Neural progenitor cell (in vitro differentiated cells): ENCODE measurements at regions not wholly inside any gene's neighbourhood (a gene's known extent, or its start where the extent isn't known, plus 50 kb on each side); places are given as distances from the start of the nearest gene placed in this dataset.

Experiments used
- DNase-seq: peaks from one replicate; pipeline ENCODE4 v3.0.0-alpha.2; 2016; ENCODE audit warnings: low spot score
- H2AFZ ChIP-seq: fragments of 200-600 bp; sonication (generic); replicated peaks from 2 replicates; pipeline ENCODE4 v1.6.1; 2016; ENCODE audit warnings: antibody characterized with exemption
- H3F3A ChIP-seq: fragments of 200-600 bp; sonication (generic); 2 replicates; pipeline ENCODE4 v1.6.1; 2016; ENCODE audit warnings: antibody characterized with exemption, low read depth
- H3K27ac ChIP-seq: fragments of 200-600 bp; sonication (generic); 2 replicates; pipeline ENCODE4 v1.5.1; 2016; ENCODE audit warnings: mild to moderate bottlenecking
- H3K27me3 ChIP-seq: fragments of 200-600 bp; sonication (generic); 2 replicates; pipeline ENCODE4 v1.6.1; 2016; ENCODE audit warnings: mild to moderate bottlenecking, moderate library complexity
- H3K36me3 ChIP-seq: fragments of 200-600 bp; sonication (generic); 2 replicates; pipeline ENCODE4 v1.5.1; 2016
- H3K4me1 ChIP-seq: fragments of 200-600 bp; sonication (generic); 2 replicates; pipeline ENCODE4 v1.6.1; 2016; ENCODE audit warnings: mixed run types
- H3K4me2 ChIP-seq: fragments of 200-600 bp; sonication (generic); 2 replicates; pipeline ENCODE4 v1.6.1; 2016
- H3K4me3 ChIP-seq: fragments of 200-600 bp; sonication (generic); 2 replicates; pipeline ENCODE4 v1.5.1; 2016
- H3K79me2 ChIP-seq: fragments of 200-600 bp; sonication (generic); 2 replicates; pipeline ENCODE4 v1.6.1; 2016; ENCODE audit warnings: low read depth
- H3K9ac ChIP-seq: fragments of 200-600 bp; sonication (generic); 2 replicates; pipeline ENCODE4 v1.6.1; 2016
- H3K9me3 ChIP-seq: fragments of 200-600 bp; sonication (generic); 2 replicates; pipeline ENCODE4 v1.5.1; 2016; ENCODE audit warnings: low read depth
- H4K20me1 ChIP-seq: fragments of 200-600 bp; sonication (generic); 2 replicates; pipeline ENCODE4 v1.6.1; 2016; ENCODE audit warnings: low read depth
- H3K27ac Mint-ChIP-seq: 3 replicates; pipeline ENCODE4 v1.8.0; 2021; ENCODE audit warnings: mixed read lengths
- H3K27me3 Mint-ChIP-seq: 2 replicates; pipeline ENCODE4 v1.8.0; 2022; ENCODE audit warnings: low read depth, mild to moderate bottlenecking, inconsistent platforms, moderate library complexity, mixed read lengths; ENCODE audit not compliant: insufficient read depth
- H3K36me3 Mint-ChIP-seq: 3 replicates; pipeline ENCODE4 v1.8.0; 2021; ENCODE audit warnings: mixed read lengths
- H3K4me1 Mint-ChIP-seq: 3 replicates; pipeline ENCODE4 v1.8.0; 2021; ENCODE audit warnings: mixed read lengths
- H3K4me3 Mint-ChIP-seq: 3 replicates; pipeline ENCODE4 v1.8.0; 2021; ENCODE audit warnings: mild to moderate bottlenecking, moderate library complexity, mixed read lengths
- H3K9me3 Mint-ChIP-seq: 3 replicates; pipeline ENCODE4 v1.8.0; 2020; ENCODE audit warnings: mixed read lengths
- EZH2 ChIP-seq: fragments of 200-600 bp; sonication (generic); IDR thresholded peaks from 2 replicates; pipeline ENCODE4 v1.6.1; 2017; ENCODE audit warnings: antibody characterized with exemption, mild to moderate bottlenecking, moderate library complexity
- EZH2phosphoT487 ChIP-seq: fragments of 200-600 bp; sonication (generic); IDR thresholded peaks from 2 replicates; pipeline ENCODE4 v1.6.1; 2017; ENCODE audit warnings: antibody characterized with exemption
- TF ChIP-seq, protein P1 (sequence below): fragments of 200-600 bp; sonication (generic); IDR thresholded peaks from 2 replicates; pipeline ENCODE4 v1.5.1; 2017; ENCODE audit warnings: antibody characterized with exemption, mild to moderate bottlenecking

DNA sequence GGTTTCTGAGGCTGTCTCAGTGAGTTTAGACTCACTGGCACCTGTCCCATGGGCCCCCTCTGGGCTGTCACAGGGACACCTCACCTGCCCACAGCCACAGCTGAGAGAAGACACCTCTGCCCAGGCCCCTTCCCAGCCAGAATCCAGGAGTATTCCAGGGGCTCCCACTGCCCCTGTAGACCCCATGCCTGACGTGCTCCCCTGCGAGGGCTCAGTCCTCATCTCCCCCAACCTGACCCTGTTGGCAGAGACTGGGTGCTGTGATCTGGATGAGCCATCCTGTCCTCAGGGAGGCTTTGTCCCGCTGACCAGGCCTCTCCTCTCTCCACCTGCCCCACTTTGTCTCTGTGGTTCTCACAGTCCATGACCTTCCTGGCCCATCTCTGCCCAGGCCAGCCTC is 89.4 kb downstream of the DHRS2 start:
- no peaks in the 10 kb centered on the region for H4K20me1 ChIP-seq

DNA sequence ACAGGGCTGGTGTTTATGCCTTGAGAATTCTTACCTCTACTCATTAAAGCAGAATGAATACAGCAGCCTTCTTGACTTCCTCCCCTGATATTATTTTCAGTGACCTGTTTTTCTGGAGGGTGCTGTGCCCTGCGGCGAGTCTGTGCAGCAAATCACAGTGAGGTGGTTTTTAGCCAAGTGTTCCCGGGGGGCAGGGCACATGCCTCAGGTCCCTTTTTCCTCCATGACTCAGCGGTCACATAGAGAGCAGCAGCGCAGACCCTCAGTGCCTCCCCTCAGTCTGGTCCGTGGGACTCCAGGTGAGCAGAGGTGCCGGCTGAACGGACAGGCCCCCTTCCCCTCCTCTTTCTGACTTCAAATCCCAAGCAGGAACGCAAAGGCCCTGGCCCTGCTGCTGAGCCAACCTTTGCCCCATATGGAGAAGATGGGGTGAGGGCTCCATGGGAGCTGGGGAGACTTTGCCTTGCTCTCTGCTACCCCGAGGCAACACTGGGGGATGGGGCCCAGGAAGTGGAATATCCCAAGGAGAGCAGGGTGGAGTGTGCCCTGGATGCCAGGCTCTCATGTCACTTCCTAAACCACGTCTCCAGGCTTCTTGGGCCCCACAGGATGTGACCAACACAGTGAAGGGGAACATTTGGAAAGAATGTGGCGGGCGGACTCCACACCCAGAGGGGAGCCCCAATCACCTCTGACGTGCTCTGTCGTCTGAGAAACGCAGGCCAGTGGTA is 90.0 kb downstream of the DHRS2 start:
- Histone ChIP-seq H4K20me1 (no peaks in the 10 kb centered on the region), H3K4me1 (no peaks in the 10 kb centered on the region), H3K9me3 (no peaks in the 10 kb centered on the region), H3K9ac (no peak overlapping the region), H3K4me2 (no peak overlapping the region), H3K27ac (no peak overlapping the region), H3K4me3 (no peak overlapping the region), H2AFZ (no peak overlapping the region), H3F3A (no peaks in the 10 kb centered on the region), H3K27me3 (no peaks in the 10 kb centered on the region), H3K79me2 (no peaks in the 10 kb centered on the region), H3K36me3 (no peaks in the 10 kb centered on the region)
- H3K4me1 Mint-ChIP-seq, result no peaks in the 10 kb centered on the region
- TF ChIP-seq EZH2phosphoT487 (no peak), EZH2 (no peak)
- TF ChIP-seq, protein P1, sequence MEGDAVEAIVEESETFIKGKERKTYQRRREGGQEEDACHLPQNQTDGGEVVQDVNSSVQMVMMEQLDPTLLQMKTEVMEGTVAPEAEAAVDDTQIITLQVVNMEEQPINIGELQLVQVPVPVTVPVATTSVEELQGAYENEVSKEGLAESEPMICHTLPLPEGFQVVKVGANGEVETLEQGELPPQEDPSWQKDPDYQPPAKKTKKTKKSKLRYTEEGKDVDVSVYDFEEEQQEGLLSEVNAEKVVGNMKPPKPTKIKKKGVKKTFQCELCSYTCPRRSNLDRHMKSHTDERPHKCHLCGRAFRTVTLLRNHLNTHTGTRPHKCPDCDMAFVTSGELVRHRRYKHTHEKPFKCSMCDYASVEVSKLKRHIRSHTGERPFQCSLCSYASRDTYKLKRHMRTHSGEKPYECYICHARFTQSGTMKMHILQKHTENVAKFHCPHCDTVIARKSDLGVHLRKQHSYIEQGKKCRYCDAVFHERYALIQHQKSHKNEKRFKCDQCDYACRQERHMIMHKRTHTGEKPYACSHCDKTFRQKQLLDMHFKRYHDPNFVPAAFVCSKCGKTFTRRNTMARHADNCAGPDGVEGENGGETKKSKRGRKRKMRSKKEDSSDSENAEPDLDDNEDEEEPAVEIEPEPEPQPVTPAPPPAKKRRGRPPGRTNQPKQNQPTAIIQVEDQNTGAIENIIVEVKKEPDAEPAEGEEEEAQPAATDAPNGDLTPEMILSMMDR, result no peak
- no peaks in the 10 kb centered on the region for H3K9me3 Mint-ChIP-seq
- H3K27ac Mint-ChIP-seq, result no peak overlapping the region
- H3K4me3 Mint-ChIP-seq, result no peak overlapping the region
- no peaks in the 10 kb centered on the region for H3K27me3 Mint-ChIP-seq
- DNase-seq, result no peak
- H3K36me3 Mint-ChIP-seq, result no peaks in the 10 kb centered on the region

More for the DNA sequence above, 89.4 kb downstream of the DHRS2 start:
- Histone ChIP-seq H3K4me1 (no peaks in the 10 kb centered on the region), H3K36me3 (no peaks in the 10 kb centered on the region), H3K4me2 (no peak overlapping the region), H3K9me3 (no peaks in the 10 kb centered on the region), H3K4me3 (no peak overlapping the region), H3K9ac (no peak overlapping the region), H3K79me2 (no peaks in the 10 kb centered on the region), H3K27ac (no peak overlapping the region), H3K27me3 (no peaks in the 10 kb centered on the region), H2AFZ (no peak overlapping the region), H3F3A (no peaks in the 10 kb centered on the region)
- H3K9me3 Mint-ChIP-seq, result no peaks in the 10 kb centered on the region
- no peak for TF ChIP-seq EZH2phosphoT487
- no peaks in the 10 kb centered on the region for H3K36me3 Mint-ChIP-seq
- no peak for DNase-seq
- H3K27me3 Mint-ChIP-seq, result no peaks in the 10 kb centered on the region
- H3K4me3 Mint-ChIP-seq, result no peak overlapping the region
- no peak overlapping the region for H3K27ac Mint-ChIP-seq
- no peaks in the 10 kb centered on the region for H3K4me1 Mint-ChIP-seq

DNA sequence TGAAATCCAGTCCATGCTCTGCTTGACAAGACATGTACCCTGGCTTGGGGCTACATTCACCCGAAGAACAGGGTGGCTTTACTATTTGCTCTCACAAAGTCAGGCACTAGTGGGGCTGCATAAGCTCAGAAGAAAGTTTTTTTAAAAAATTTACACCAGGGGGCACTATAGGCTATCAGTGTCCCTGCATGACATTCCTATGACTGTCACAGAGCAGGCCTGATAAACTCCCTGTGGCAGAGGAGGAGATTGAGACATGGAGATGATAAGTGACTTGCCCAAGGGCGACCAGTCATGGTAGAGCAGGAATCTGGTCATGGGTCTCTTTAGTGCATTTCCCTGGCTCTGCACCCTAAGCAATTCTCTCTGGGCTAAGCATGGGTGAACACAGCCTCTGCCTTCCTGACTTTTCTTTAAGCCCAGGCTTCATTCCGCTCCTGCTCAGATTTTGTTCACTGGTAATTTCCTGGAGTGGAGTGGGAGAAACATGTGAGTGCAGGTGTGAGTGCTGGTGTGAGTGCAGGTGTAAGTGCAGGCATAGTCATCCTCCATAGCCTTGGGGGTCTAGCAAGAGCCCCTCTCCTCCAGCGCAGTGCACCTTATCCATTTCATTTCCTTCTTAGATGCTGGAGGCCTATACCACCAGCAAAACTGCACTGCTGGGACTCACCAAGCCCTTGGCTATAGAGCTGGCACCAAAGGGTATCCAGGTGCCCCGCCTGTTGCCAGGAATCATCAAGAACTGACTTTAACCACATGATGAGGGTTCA is 91.6 kb downstream of the DHRS2 start:
- H3K79me2 ChIP-seq, result no peaks in the 10 kb centered on the region
- no peak overlapping the region for H3K27ac ChIP-seq
- no peak overlapping the region for H3K4me2 ChIP-seq
- no peaks in the 10 kb centered on the region for H3K27me3 ChIP-seq
- H3F3A ChIP-seq, result no peaks in the 10 kb centered on the region
- TF ChIP-seq EZH2 (no peak), EZH2phosphoT487 (no peak)
- TF ChIP-seq, protein P1, result peak; percentile 33
- no peaks in the 10 kb centered on the region for H4K20me1 ChIP-seq
- H3K9me3 Mint-ChIP-seq, result no peaks in the 10 kb centered on the region
- H3K4me3 ChIP-seq, result no peak overlapping the region
- H3K36me3 ChIP-seq, result no peaks in the 10 kb centered on the region
- no peaks in the 10 kb centered on the region for H3K4me1 Mint-ChIP-seq
- H3K27ac Mint-ChIP-seq, result no peak overlapping the region
- no peak overlapping the region for H3K9ac ChIP-seq
- H3K4me3 Mint-ChIP-seq, result no peak overlapping the region
- H2AFZ ChIP-seq, result no peak overlapping the region
- H3K27me3 Mint-ChIP-seq, result no peaks in the 10 kb centered on the region
- H3K4me1 ChIP-seq, result no peaks in the 10 kb centered on the region
- H3K9me3 ChIP-seq, result no peaks in the 10 kb centered on the region
- peak; percentile 26 for DNase-seq
- H3K36me3 Mint-ChIP-seq, result no peaks in the 10 kb centered on the region

DNA sequence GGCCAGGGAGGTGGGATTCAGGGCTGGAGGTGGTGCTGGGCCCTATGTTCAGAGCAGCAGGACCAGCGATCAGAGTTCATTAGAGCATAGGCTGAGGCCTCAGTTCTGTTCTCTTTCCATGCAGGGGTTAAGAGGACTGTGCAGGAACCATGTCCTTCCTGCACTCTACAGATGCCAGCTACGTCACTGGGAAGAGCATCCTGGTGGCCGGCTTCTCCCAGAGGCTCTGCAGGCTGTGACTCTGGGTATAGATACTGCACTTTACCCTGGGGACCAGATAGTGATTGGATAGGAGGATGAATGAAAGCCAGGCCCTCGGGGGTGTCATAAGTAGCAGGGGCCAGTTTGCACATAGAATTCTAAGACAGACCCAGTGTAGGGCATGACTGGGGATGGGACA is 92.6 kb downstream of the DHRS2 start:
- Histone ChIP-seq H3K36me3 (no peaks in the 10 kb centered on the region), H3K27me3 (no peaks in the 10 kb centered on the region), H3K4me3 (no peak overlapping the region), H3F3A (no peaks in the 10 kb centered on the region), H3K27ac (no peak overlapping the region), H3K9ac (no peak overlapping the region), H3K4me2 (no peak overlapping the region), H4K20me1 (no peaks in the 10 kb centered on the region), H3K79me2 (no peaks in the 10 kb centered on the region), H3K4me1 (no peaks in the 10 kb centered on the region), H3K9me3 (peaks cover 2% of the 10 kb centered on the region), H2AFZ (no peak overlapping the region)
- Mint-ChIP-seq H3K9me3 (no peaks in the 10 kb centered on the region), H3K27ac (no peak overlapping the region), H3K36me3 (no peaks in the 10 kb centered on the region), H3K4me1 (no peaks in the 10 kb centered on the region), H3K27me3 (no peaks in the 10 kb centered on the region), H3K4me3 (no peak overlapping the region)
- TF ChIP-seq EZH2phosphoT487, result no peak
- TF ChIP-seq, protein P1, result no peak
- TF ChIP-seq EZH2, result no peak
- no peak for DNase-seq
